Coronary artery (tissue), 2 donors: ENCODE measurements at regions not wholly inside any gene's neighbourhood (a gene's known extent, or its start where the extent isn't known, plus 50 kb on each side); places are given as distances from the start of the nearest gene placed in this dataset.

ENCODE experiments used
- DNase-seq: peaks from one replicate; pipeline ENCODE4 v3.0.0-alpha.2; 2017; ENCODE audit warnings: low spot score
- H3K27ac ChIP-seq, 2 donors: fragments of 200-600 bp; sonication (generic); one replicate each; pipeline ENCODE4 v1.5.1; 2016 to 2019
- H3K4me3 ChIP-seq: fragments of 200-600 bp; sonication (generic); 2 replicates; pipeline ENCODE4 v1.5.1; 2016; ENCODE audit warnings: mild to moderate bottlenecking, moderate library complexity
- TF ChIP-seq, protein P1 (sequence below): fragments of 200-600 bp; sonication (generic); IDR thresholded peaks from one replicate; pipeline ENCODE4 v1.5.1; 2019; ENCODE audit warnings: antibody characterized with exemption

DNA sequence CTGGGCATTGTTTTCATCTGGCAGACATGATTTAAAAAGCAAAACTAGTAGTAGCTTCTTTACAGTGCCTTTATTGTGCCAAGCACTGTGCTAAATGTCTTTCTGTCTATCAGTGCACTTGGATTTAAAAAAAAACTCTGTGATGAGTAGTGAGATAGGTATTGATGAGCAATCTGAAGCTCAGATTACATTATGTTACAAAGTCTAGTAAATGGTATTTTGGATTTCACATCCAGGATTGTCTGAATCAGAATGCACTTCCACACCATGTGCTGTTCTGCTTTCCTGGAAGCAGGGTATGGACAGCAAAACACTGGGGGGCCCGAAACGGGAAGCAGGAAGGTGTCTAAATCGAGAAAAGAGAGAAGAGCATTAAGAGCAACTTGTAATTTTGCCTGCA is 103.4 kb upstream of the CCN2 start:
- H3K4me3 ChIP-seq, result no peak overlapping the region
- TF ChIP-seq, protein P1, sequence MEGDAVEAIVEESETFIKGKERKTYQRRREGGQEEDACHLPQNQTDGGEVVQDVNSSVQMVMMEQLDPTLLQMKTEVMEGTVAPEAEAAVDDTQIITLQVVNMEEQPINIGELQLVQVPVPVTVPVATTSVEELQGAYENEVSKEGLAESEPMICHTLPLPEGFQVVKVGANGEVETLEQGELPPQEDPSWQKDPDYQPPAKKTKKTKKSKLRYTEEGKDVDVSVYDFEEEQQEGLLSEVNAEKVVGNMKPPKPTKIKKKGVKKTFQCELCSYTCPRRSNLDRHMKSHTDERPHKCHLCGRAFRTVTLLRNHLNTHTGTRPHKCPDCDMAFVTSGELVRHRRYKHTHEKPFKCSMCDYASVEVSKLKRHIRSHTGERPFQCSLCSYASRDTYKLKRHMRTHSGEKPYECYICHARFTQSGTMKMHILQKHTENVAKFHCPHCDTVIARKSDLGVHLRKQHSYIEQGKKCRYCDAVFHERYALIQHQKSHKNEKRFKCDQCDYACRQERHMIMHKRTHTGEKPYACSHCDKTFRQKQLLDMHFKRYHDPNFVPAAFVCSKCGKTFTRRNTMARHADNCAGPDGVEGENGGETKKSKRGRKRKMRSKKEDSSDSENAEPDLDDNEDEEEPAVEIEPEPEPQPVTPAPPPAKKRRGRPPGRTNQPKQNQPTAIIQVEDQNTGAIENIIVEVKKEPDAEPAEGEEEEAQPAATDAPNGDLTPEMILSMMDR, result no peak
- DNase-seq, result no peak

DNA sequence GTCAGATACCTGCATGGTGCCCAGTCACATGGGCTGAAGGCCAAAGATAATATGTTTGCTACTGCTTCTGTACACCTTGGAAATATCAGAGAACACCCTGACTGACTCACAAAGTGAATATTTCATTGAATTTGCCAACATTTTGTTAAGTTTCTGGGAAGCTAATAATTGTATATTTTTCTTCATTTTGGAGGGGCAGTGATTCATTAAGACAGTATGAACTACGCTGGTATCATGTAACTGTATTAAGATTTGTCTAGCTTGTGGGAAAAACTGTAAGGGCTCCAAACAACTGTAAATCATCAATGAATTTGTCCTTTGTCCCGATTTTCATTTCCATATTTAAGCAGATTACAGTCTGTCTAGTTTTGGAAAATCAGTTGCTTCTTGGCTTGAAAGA is 102.3 kb upstream of the CCN2 start:
- DNase-seq, result no peak
- no peak overlapping the region for H3K27ac ChIP-seq
- TF ChIP-seq, protein P1, result no peak
- no peak overlapping the region for H3K4me3 ChIP-seq

More for the DNA sequence above, 103.4 kb upstream of the CCN2 start:
- no peak overlapping the region for H3K27ac ChIP-seq

DNA sequence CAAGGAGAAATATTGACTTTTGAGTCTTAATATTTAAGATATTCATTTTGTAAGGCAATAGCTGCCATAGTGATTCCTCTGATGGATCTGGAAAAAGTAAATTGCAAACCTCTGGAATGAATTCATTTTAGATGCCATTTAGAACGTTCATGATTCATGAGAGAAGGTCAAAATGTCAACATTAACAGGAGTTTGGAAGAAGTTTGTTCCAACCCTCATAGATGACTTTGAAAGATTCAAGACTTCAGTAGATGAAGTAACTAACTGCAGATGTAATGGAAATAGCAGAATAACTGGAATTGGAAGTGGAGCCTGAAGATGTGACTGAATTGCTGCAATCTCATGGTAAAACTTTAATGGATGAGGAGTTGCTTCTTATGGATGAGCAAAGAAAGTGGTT is 100.9 kb upstream of the CCN2 start:
- DNase-seq, result no peak
- TF ChIP-seq, protein P1, result no peak
- no peak overlapping the region for H3K4me3 ChIP-seq
- H3K27ac ChIP-seq, result no peak overlapping the region

DNA sequence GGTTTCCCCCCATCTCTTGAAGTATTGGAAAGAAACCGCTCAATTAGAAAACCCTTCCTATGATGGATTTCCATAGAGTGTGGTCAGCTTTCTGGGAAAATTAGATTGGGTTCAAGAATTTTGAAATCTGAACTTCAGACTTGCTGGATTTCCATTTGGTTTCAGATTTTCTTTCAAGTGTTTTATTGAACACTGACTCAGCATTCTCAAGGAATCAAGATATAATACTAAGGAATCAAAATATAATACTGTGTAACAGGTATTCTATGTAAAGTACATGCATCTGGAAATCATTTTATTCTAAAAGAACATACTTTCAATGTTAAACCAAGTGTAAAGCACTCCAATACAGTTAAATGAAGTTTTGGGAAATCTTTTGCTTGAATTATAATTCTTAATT is 94.7 kb upstream of the CCN2 start:
- DNase-seq, result no peak
- no peak overlapping the region for H3K4me3 ChIP-seq
- no peak overlapping the region for H3K27ac ChIP-seq
- TF ChIP-seq, protein P1, result no peak

DNA sequence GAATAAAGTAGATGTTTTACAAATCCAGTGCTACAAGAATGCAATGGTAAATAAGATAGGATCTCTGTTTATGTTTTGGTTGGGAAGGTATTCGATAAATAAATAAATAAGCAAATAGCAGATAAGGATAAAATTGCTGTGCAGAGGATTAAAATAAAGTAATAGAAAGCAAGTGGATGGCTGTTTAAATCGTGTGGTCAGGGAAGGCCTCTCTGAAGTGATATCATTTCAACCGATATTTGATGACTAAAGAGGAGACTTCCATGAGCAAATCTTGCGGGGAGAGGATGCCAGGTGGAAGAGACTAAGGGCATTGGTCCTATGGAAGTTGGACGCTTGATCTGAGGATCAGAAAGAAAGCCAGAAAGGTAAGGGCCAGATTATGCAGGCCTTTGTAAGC is 92.0 kb upstream of the CCN2 start:
- no peak overlapping the region for H3K27ac ChIP-seq
- TF ChIP-seq, protein P1, result no peak
- H3K4me3 ChIP-seq, result no peak overlapping the region
- DNase-seq, result no peak

DNA sequence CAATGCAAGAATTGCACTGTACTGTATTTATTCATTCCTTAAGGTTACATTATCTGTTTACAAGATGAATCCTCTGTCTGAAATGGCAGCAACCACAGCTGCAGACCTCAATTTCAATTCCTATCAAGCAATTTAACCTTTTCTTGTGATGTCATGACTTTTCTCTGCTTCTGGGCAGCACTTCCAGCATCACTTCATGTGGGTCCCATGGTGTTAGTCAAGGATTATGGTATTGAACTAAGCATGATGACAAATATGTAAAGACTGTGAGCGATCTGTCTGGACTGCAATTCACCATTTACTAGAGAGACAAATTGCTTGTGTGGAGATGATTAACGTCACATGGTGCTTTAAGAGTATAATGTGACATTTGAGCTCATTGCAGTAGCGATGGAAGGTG is 90.5 kb upstream of the CCN2 start:
- Histone ChIP-seq H3K27ac (no peak overlapping the region), H3K4me3 (no peak overlapping the region)
- no peak for DNase-seq
- TF ChIP-seq, protein P1, result no peak

DNA sequence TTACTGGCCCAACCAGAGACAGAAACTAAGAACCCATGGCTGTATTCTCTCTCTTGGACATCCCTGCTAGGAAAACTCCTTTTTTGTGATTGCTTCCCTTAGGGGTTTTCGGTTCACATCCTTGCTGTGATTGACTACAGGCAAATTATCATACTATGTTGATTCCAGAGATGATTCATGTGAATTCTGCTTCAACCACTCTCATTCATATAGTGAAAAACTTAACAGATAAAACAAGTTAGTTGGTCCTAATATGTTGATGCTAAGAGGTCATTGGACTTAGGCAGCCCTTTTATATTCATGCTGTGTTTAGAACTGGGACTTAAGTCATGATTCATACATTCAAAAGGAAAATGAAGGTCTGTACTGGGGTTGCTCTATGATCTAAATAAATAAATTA is 76.9 kb upstream of the CCN2 start:
- DNase-seq, result no peak
- Histone ChIP-seq H3K4me3 (no peak overlapping the region), H3K27ac (no peak overlapping the region)
- TF ChIP-seq, protein P1, result no peak
